Psoas muscle (tissue), 7 donors: ENCODE measurements at regions not wholly inside any gene's neighbourhood (a gene's known extent, or its start where the extent isn't known, plus 50 kb on each side); places are given as distances from the start of the nearest gene placed in this dataset.
A peak's percentile ranks its signal among the peaks of the same experiment; 100 is the strongest.

Source experiments
- ATAC-seq, 4 donors: fragments of 200-7000 bp; cut with Tn5 transposase; one replicate each; pipeline ENCODE4 v1.9.1; 2020; ENCODE audit warnings: moderate library complexity in 3 of 4, mild to moderate bottlenecking in 2 of 4
- DNase-seq, 2 donors: peaks; one replicate each; pipeline ENCODE4 v3.0.0-alpha.2; 2020
- H3K27ac ChIP-seq: fragments of 200-600 bp; one replicate; pipeline ENCODE4 v1.8.0; 2022
- H3K27me3 ChIP-seq, 3 donors: fragments of 200-600 bp in 1 of 3; one replicate each; pipeline versions ENCODE4 v1.6.1 to v1.8.0; 2013 to 2022; ENCODE audit warnings: low read length in 2 of 3, mild to moderate bottlenecking in 2 of 3, moderate library complexity in 1 of 3; ENCODE audit not compliant: insufficient read depth in 3 of 3
- H3K36me3 ChIP-seq, 2 donors: fragments of 200-600 bp in 1 of 2; one replicate each; pipeline versions ENCODE4 v1.6.1 to v1.8.0; 2013 to 2022; ENCODE audit warnings: low read depth in 1 of 2, mild to moderate bottlenecking in 1 of 2, moderate library complexity in 1 of 2; ENCODE audit not compliant: insufficient read depth in 1 of 2
- H3K4me1 ChIP-seq: fragments of 200-600 bp; one replicate; pipeline ENCODE4 v1.8.0; 2022
- H3K4me3 ChIP-seq: fragments of 200-600 bp; one replicate; pipeline ENCODE4 v1.8.0; 2022; ENCODE audit warnings: mild to moderate bottlenecking
- H3K9me3 ChIP-seq: fragments of 200-600 bp; one replicate; pipeline ENCODE4 v1.8.0; 2022
- CTCF ChIP-seq: fragments of 200-600 bp; IDR thresholded peaks from one replicate; pipeline ENCODE4 v1.8.0; 2022; ENCODE audit warnings: antibody characterized with exemption
- WGBS, 3 donors: extraction: QIAGEN DNeasy Blood & Tissue Kit; methylation state at CpG; one replicate each; pipeline versions ENCODE4 v1.1.6 to v1.1.7; 2013; 5-methylcytosine and 5-hydroxymethylcytosine counted together
- intact Hi-C, 2 donors: fragments of 100-400 bp; cut with DNase I; formaldehyde crosslinking; loops; one replicate each; pipeline versions ENCODE4 v1.11.0 to v1.14.2; 2022
- donor health status: healthy with polysubstance abuse.
- donor health status: DM: no; HTN: no; CAD: no; lungs with moderate emphysema.
- donor health status: Bipolar disorder and iron deficiency.
- donor health status: healthy.
- donor health status: DM: yes; HTN: yes; CAD: no.
- donor health status: DM: no; HTN: no; CAD: no.
- donor health status: DM: yes; HTN: yes; CAD: no.

GRCh38 chr11:11083441-11083840 lies 225.6 kb upstream of the ZBED5 start:
- intact Hi-C loops, result loop anchor here in 1 of 2 donors (5.0 kb wide), 1 partner anchor 59 kb away; no protein-coding TSS in a partner anchor
- DNase-seq, result no peak

GRCh38 chr11:11082646-11083045 lies 224.8 kb upstream of the ZBED5 start:
- Histone ChIP-seq H3K4me1 (peaks cover 46% of the 10 kb centered on the region), H3K4me3 (no peak overlapping the region), H3K27me3 (no peaks in the 10 kb centered on the region), H3K27ac (no peak overlapping the region), H3K9me3 (no peaks in the 10 kb centered on the region), H3K36me3 (no peaks in the 10 kb centered on the region)
- DNase-seq (no peak), ATAC-seq (no peak)
- no peak for TF ChIP-seq CTCF
- intact Hi-C loops, result loop anchor here in 1 of 2 donors (5.0 kb wide), 1 partner anchor 60 kb away; no protein-coding TSS in a partner anchor

More at GRCh38 chr11:11083441-11083840, 225.6 kb upstream of the ZBED5 start:
- no peak for TF ChIP-seq CTCF
- WGBS, 3 donors, result 61 to 83% (median 67%) methylated on average over 2 of the region's 2 CpGs
- Histone ChIP-seq H3K27me3 (no peaks in the 10 kb centered on the region), H3K36me3 (no peaks in the 10 kb centered on the region), H3K4me3 (no peak overlapping the region), H3K4me1 (peaks cover 38% of the 10 kb centered on the region), H3K9me3 (no peaks in the 10 kb centered on the region), H3K27ac (no peak overlapping the region)
- ATAC-seq, result no peak

GRCh38 chr11:11081776-11082175 lies 223.9 kb upstream of the ZBED5 start:
- 14 to 21% (median 17%) methylated on average over 4 of the region's 4 CpGs for WGBS, 3 donors
- Histone ChIP-seq H3K4me1 (peaks cover 50% of the 10 kb centered on the region), H3K9me3 (no peaks in the 10 kb centered on the region), H3K27me3 (no peaks in the 10 kb centered on the region), H3K36me3 (no peaks in the 10 kb centered on the region), H3K4me3 (no peak overlapping the region), H3K27ac (no peak overlapping the region)
- DNase-seq (no peak), ATAC-seq (peak; percentile 36 to 73 (median 53))
- TF ChIP-seq CTCF, result no peak
- intact Hi-C loops, result loop anchor here in 1 of 2 donors (5.0 kb wide), 1 partner anchor 61 kb away; no protein-coding TSS in a partner anchor

- ATAC-seq, result peak in 1 of 4 donors; percentile 11
- TF ChIP-seq CTCF, result no peak
- Histone ChIP-seq H3K27ac (no peak overlapping the region), H3K4me1 (peaks cover 51% of the 10 kb centered on the region), H3K27me3 (no peaks in the 10 kb centered on the region), H3K9me3 (no peaks in the 10 kb centered on the region), H3K36me3 (no peaks in the 10 kb centered on the region), H3K4me3 (no peak overlapping the region)
- intact Hi-C loops, result loop anchor here in 1 of 2 donors (5.0 kb wide), 1 partner anchor 61 kb away; no protein-coding TSS in a partner anchor
- 35 to 56% (median 46%) methylated on average over 4 of the region's 4 CpGs for WGBS, 3 donors
- no peak for DNase-seq
These were observed 223.4 kb upstream of the ZBED5 start for GRCh38 chr11:11081288-11081687.
